ENCODE measurements at regions not wholly inside any gene's neighbourhood (a gene's known extent, or its start where the extent isn't known, plus 50 kb on each side); places are given as distances from the start of the nearest gene placed in this dataset.
A peak's percentile ranks its signal among the peaks of the same experiment; 100 is the strongest.
"Not testable (repeated sequence)": the region's sequence is repeated elsewhere in the genome, so short reads cannot be mapped to it uniquely, and the experiment has no call there.

DNA sequence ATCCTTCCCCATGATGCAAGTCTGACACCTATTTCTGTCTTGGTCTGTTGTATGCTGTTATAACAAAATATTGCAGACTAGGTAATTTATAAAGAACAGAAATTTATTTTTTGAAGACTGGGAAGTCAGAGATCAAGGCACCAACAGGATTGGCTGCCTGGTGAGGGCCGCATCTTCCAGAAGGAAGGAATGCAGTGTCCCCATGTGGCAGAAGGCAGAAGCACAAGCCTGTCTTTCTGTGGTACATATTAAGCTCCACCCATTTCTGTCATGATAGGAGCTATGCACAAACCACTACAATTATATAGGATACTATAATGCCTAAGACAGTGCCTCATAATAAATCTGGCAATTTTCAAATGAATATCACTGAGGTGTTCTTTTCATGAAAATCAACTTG is 502.3 kb upstream of the DIAPH2 start:
- TF ChIP-seq, protein P1, sequence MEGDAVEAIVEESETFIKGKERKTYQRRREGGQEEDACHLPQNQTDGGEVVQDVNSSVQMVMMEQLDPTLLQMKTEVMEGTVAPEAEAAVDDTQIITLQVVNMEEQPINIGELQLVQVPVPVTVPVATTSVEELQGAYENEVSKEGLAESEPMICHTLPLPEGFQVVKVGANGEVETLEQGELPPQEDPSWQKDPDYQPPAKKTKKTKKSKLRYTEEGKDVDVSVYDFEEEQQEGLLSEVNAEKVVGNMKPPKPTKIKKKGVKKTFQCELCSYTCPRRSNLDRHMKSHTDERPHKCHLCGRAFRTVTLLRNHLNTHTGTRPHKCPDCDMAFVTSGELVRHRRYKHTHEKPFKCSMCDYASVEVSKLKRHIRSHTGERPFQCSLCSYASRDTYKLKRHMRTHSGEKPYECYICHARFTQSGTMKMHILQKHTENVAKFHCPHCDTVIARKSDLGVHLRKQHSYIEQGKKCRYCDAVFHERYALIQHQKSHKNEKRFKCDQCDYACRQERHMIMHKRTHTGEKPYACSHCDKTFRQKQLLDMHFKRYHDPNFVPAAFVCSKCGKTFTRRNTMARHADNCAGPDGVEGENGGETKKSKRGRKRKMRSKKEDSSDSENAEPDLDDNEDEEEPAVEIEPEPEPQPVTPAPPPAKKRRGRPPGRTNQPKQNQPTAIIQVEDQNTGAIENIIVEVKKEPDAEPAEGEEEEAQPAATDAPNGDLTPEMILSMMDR (conservative IDR thresholded peaks at IDR 0.05) = peak; percentile 66
- no peak overlapping the region for H3K27ac ChIP-seq

DNA sequence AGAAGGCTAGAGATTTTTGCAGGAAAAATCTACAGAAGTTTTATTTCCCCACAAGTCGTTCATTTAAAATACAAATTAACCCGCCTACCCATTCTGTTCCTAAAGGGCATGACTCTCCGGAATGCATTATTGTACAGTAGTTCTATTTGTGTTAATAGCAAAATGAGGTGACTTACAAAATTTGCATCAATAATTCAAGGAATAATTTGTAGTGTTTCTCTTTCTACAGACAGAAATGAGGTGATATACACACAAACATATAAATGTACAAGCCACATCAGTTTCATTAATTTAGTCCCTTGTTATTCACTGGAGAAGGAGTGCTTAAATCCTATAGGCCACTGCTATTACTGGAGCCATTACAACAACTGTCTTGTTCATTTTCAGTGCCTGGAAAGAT is 501.3 kb upstream of the DIAPH2 start:
- H3K27ac ChIP-seq = no peak overlapping the region
- TF ChIP-seq, protein P1 (conservative IDR thresholded peaks at IDR 0.05) = no peak

DNA sequence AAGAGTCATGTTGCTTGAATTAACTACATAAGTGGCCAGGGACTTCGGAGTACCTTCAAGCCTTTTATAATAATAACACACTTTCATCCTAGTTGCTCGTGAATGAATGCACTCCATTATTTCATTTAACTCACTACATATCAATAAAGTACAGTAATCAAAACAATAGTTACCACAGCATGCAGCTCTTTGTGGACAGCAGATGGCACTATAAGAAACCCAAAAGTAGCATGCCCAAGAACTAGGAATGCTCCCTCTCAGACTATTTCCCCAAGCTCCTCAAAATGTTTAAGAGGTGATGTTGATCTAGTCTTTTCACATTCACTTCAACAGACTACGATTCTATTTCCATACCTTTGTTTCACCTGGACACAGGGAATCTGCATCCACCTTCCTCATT is 500.8 kb upstream of the DIAPH2 start:
- H3K27ac ChIP-seq = no peak overlapping the region
- TF ChIP-seq, protein P1 (conservative IDR thresholded peaks at IDR 0.05) = peak; percentile 60

DNA sequence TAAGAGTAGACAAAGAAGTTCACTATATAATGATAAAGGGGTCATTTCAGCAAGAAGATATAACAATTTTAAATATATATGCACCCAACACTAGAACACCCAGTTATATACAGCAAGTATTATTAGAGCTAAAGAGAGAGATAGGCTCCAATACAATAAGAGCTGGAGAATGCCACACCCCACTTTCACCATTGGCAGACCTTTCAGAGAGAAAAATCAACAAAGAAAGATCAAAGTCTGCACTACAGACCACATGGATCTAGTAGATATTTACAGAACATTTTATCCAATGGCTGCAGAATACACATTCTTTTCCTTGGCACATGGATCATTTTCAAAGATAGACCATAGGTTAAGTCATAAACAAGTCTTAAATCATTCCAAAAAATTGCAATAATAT is 479.7 kb upstream of the DIAPH2 start:
- TF ChIP-seq, protein P1 (conservative IDR thresholded peaks at IDR 0.05) = no peak
- no peak overlapping the region for H3K27ac ChIP-seq

DNA sequence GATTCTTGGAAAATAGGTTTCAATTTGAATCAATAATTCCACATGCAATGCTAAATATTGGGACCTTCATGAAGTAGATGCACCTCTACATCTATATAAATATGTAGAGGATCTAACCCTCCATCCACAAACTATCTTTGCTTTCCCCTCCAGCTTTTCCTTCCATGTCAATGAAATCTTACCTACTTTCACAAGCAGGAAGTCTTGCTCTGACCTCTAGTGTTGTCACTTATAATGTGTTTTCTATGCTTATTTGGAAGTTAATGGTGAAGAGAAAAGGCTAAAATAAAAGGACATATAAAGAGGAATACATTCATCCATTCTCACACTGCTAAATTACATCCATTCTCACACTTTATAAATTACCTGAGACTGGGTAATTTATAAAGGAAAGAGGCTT is 472.7 kb upstream of the DIAPH2 start:
- TF ChIP-seq, protein P1 (conservative IDR thresholded peaks at IDR 0.05) = no peak
- H3K27ac ChIP-seq = no peak overlapping the region

DNA sequence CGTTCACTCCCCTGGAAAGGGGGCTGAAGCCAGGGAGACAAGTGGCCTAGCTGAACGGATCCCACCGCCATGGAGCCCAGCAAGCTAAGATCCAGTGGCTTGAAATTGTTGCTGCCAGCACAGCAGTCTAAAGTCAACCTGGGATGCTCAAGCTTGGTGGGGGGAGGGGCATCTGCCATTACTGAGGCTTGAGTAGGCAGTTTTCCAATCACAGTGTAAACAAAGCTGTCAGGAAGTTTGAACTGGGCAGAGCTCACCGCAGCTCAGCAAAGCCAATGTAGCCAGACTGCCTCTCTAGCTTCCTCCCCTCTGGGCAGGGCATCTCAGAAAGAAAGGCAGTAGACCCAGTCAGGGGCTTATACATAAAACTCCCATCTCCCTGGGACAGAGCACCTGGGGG is 470.0 kb upstream of the DIAPH2 start:
- H3K27ac ChIP-seq = not testable (repeated sequence)

DNA sequence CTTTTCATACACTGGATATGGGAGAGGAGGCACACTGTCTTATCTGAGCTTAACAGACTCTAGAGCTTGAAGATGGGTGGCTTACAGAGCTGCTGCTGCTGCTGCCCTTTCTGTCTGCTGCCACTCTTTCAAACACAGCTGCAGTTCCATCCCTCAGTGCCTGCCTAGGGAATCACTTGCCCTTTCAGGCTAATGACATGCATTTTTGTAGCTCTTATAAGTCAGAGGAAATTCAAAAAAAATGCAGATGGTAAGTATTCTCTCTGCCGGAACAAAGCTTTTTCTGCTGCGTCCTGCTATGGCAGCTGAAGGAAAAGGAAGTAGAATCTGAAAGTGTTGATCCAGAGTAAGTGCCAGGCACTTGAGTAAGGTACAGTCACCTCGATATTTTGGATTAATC is 460.4 kb upstream of the DIAPH2 start:
- TF ChIP-seq, protein P1 (conservative IDR thresholded peaks at IDR 0.05) = no peak
- no peak overlapping the region for H3K27ac ChIP-seq

DNA sequence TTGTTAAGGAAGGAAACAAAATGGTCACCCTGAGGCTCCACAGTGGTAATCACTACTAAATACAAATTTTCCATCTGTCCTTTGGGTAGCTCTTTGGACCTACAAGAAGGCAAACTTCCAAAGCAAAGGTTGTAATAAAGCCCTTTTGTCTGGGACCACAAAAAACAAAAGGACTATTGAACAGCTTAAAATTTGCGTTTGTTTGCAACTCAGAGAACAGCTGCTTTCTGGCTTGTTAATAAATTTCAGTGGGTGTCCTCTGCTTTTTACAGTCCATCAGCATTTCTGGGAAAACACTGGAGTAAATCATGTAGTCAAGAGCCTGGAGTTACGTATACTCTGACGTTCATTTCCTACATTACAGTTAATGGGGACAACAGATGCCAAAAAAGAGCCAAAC is 439.7 kb upstream of the DIAPH2 start:
- TF ChIP-seq, protein P1 (conservative IDR thresholded peaks at IDR 0.05) = no peak
- no peak overlapping the region for H3K27ac ChIP-seq
